AG04450 (cell line): ENCODE measurements at regions not wholly inside any gene's neighbourhood (a gene's known extent, or its start where the extent isn't known, plus 50 kb on each side); places are given as distances from the start of the nearest gene placed in this dataset.

Experiments used
- CTCF ChIA-PET: fragments of 300-600, 350-600 bp; formaldehyde crosslinking; extraction: SDS; loops from one replicate; lab custom pipeline; 2022; ENCODE audit warnings: antibody characterized with exemption, inconsistent platforms; lab: Charles Lee
- POLR2A ChIA-PET: fragments of 350-600 bp; formaldehyde crosslinking; extraction: SDS; loops from one replicate; lab custom pipeline; 2021; ENCODE audit warnings: antibody characterized with exemption, inconsistent platforms; lab: Yijun Ruan, JAX
- DNase-seq: peaks from one replicate; pipeline ENCODE4 v3.0.0-alpha.2; 2011; ENCODE audit warnings: low read depth, low spot score
- H3K27ac ChIP-seq: one replicate; pipeline ENCODE4 v1.5.1; 2012; ENCODE audit warnings: low read depth, low read length, control low read depth
- H3K27me3 ChIP-seq: one replicate; pipeline ENCODE4 v1.6.0; 2012; ENCODE audit warnings: low read length; ENCODE audit not compliant: control insufficient read depth, insufficient read depth
- H3K4me3 ChIP-seq: 2 replicates; pipeline ENCODE4 v1.5.1; 2011; ENCODE audit warnings: mild to moderate bottlenecking, low read depth, low read length, control low read depth
- H3K9me3 ChIP-seq: 2 replicates; pipeline ENCODE4 v1.5.1; 2012; ENCODE audit warnings: low read length; ENCODE audit not compliant: control insufficient read depth, insufficient read depth
- CTCF ChIP-seq: IDR thresholded peaks from 2 replicates; pipeline ENCODE4 v1.5.1; 2011; ENCODE audit warnings: low read depth, low read length, control low read depth, inconsistent platforms

- ChIA-PET CTCF (no interaction called here), POLR2A (no interaction called here)
- H3K4me3 ChIP-seq: no peak overlapping the region
- no peaks in the 10 kb centered on the region for H3K9me3 ChIP-seq
- H3K27ac ChIP-seq: no peak overlapping the region
- no peak for TF ChIP-seq CTCF
- DNase-seq: no peak
- H3K27me3 ChIP-seq: no peaks in the 10 kb centered on the region
These were observed 137.3 kb upstream of the ACO1 start for GRCh38 chr9:32247168-32247567.

- Histone ChIP-seq H3K9me3 (no peaks in the 10 kb centered on the region), H3K27me3 (no peaks in the 10 kb centered on the region), H3K4me3 (no peak overlapping the region), H3K27ac (no peak overlapping the region)
- ChIA-PET POLR2A (no interaction called here), CTCF (no interaction called here)
- no peak for DNase-seq
- TF ChIP-seq CTCF: no peak
These were observed 136.2 kb upstream of the ACO1 start for GRCh38 chr9:32248189-32248712.

GRCh38 chr9:32251539-32251938 lies 132.9 kb upstream of the ACO1 start:
- DNase-seq: no peak
- no peaks in the 10 kb centered on the region for H3K9me3 ChIP-seq
- H3K27ac ChIP-seq: no peak overlapping the region
- peak; percentile 60 for TF ChIP-seq CTCF
- ChIA-PET POLR2A (no interaction called here), CTCF (interaction anchor here (0.7 kb wide), 1 partner anchor 10 kb away, joined by 3 read pairs; no protein-coding TSS in a partner anchor)
- no peak overlapping the region for H3K4me3 ChIP-seq
- H3K27me3 ChIP-seq: no peaks in the 10 kb centered on the region

- H3K4me3 ChIP-seq: no peak overlapping the region
- no peaks in the 10 kb centered on the region for H3K27me3 ChIP-seq
- ChIA-PET CTCF (no interaction called here), POLR2A (no interaction called here)
- no peak for TF ChIP-seq CTCF
- H3K9me3 ChIP-seq: no peaks in the 10 kb centered on the region
- no peak for DNase-seq
- no peak overlapping the region for H3K27ac ChIP-seq
These were observed 130.7 kb upstream of the ACO1 start for GRCh38 chr9:32253731-32254130.

GRCh38 chr9:32255026-32255425 lies 129.4 kb upstream of the ACO1 start:
- POLR2A ChIA-PET: no interaction called here
- no peak overlapping the region for H3K4me3 ChIP-seq

More at GRCh38 chr9:32255026-32255425, 129.4 kb upstream of the ACO1 start:
- Histone ChIP-seq H3K27me3 (no peaks in the 10 kb centered on the region), H3K9me3 (no peaks in the 10 kb centered on the region), H3K27ac (no peak overlapping the region)
- no peak for DNase-seq
- TF ChIP-seq CTCF: no peak
- CTCF ChIA-PET: no interaction called here
